Jurkat, Clone E6-1 (cell line): ENCODE measurements at regions not wholly inside any gene's neighbourhood (a gene's known extent, or its start where the extent isn't known, plus 50 kb on each side); places are given as distances from the start of the nearest gene placed in this dataset.
"Not testable (repeated sequence)": the region's sequence is repeated elsewhere in the genome, so short reads cannot be mapped to it uniquely, and the experiment has no call there.

ENCODE experiments used
- DNase-seq: peaks from one replicate; pipeline ENCODE4 v3.0.0-alpha.2; 2011; ENCODE audit warnings: low read depth, low spot score
- H3K4me3 ChIP-seq: 2 replicates; pipeline ENCODE4 v1.5.1; 2011; ENCODE audit warnings: mild to moderate bottlenecking, low read length, control low read depth, moderate library complexity

- no peak for DNase-seq
- no peak overlapping the region for H3K4me3 ChIP-seq
These were observed 416.8 kb upstream of the ASIC2 start for GRCh38 chr17:33709881-33710280.

GRCh38 chr17:33712120-33712519 lies 419.0 kb upstream of the ASIC2 start:
- no peak for DNase-seq
- H3K4me3 ChIP-seq, result no peak overlapping the region

GRCh38 chr17:33716957-33717356 lies 423.9 kb upstream of the ASIC2 start:
- no peak overlapping the region for H3K4me3 ChIP-seq
- no peak for DNase-seq

- DNase-seq, result not testable (repeated sequence)
These were observed 430.6 kb upstream of the ASIC2 start for GRCh38 chr17:33723736-33724135.

GRCh38 chr17:33725675-33726271 lies 432.7 kb upstream of the ASIC2 start:
- DNase-seq, result peak; percentile 8

More at GRCh38 chr17:33723736-33724135, 430.6 kb upstream of the ASIC2 start:
- H3K4me3 ChIP-seq, result not testable (repeated sequence)

GRCh38 chr17:33730131-33730530 lies 437.0 kb upstream of the ASIC2 start:
- DNase-seq, result no peak

More at GRCh38 chr17:33725675-33726271, 432.7 kb upstream of the ASIC2 start:
- no peak overlapping the region for H3K4me3 ChIP-seq

GRCh38 chr17:33732116-33732515 lies 439.0 kb upstream of the ASIC2 start:
- H3K4me3 ChIP-seq, result no peak overlapping the region
- DNase-seq, result peak; percentile 7

More at GRCh38 chr17:33730131-33730530, 437.0 kb upstream of the ASIC2 start:
- no peak overlapping the region for H3K4me3 ChIP-seq

GRCh38 chr17:33739714-33740113 lies 446.6 kb upstream of the ASIC2 start:
- no peak for DNase-seq
- no peak overlapping the region for H3K4me3 ChIP-seq

- H3K4me3 ChIP-seq, result no peak overlapping the region
- no peak for DNase-seq
These were observed 452.1 kb upstream of the ASIC2 start for GRCh38 chr17:33745047-33745760.

- no peak for DNase-seq
- no peak overlapping the region for H3K4me3 ChIP-seq
These were observed 456.1 kb upstream of the ASIC2 start for GRCh38 chr17:33749171-33749570.

- DNase-seq, result peak; percentile 46
- H3K4me3 ChIP-seq, result no peak overlapping the region
These were observed 458.0 kb upstream of the ASIC2 start for GRCh38 chr17:33750943-33751701.

- no peak overlapping the region for H3K4me3 ChIP-seq
- DNase-seq, result no peak
These were observed 458.6 kb upstream of the ASIC2 start for GRCh38 chr17:33751702-33752065.

- no peak for DNase-seq
- H3K4me3 ChIP-seq, result no peak overlapping the region
These were observed 460.4 kb upstream of the ASIC2 start for GRCh38 chr17:33753452-33753851.

- no peak for DNase-seq
- H3K4me3 ChIP-seq, result no peak overlapping the region
These were observed 462.9 kb upstream of the ASIC2 start for GRCh38 chr17:33756021-33756420.

GRCh38 chr17:33765871-33766270 lies 472.8 kb upstream of the ASIC2 start:
- no peak for DNase-seq
- H3K4me3 ChIP-seq, result no peak overlapping the region

GRCh38 chr17:33766721-33767120 lies 473.6 kb upstream of the ASIC2 start:
- H3K4me3 ChIP-seq, result no peak overlapping the region
- DNase-seq, result no peak

- no peak for DNase-seq
- H3K4me3 ChIP-seq, result no peak overlapping the region
These were observed 476.0 kb upstream of the ASIC2 start for GRCh38 chr17:33769066-33769465.

- no peak overlapping the region for H3K4me3 ChIP-seq
- DNase-seq, result no peak
These were observed 478.8 kb upstream of the CCL2 start for GRCh38 chr17:33776304-33776703.

- DNase-seq, result no peak
- H3K4me3 ChIP-seq, result no peak overlapping the region
These were observed 478.2 kb upstream of the CCL2 start for GRCh38 chr17:33776903-33777302.

GRCh38 chr17:33777674-33778073 lies 477.4 kb upstream of the CCL2 start:
- no peak overlapping the region for H3K4me3 ChIP-seq
- no peak for DNase-seq
